Stimulated activated naive B cell treated with anti-CD40 and anti-IgM and Interleukin-4, amounts not matched to agents 10 μg/mL and 1 μg/mL and 100 μg/mL, for 72 hours (primary cell): ENCODE measurements at regions not wholly inside any gene's neighbourhood (a gene's known extent, or its start where the extent isn't known, plus 50 kb on each side); places are given as distances from the start of the nearest gene placed in this dataset.

Experiments
- ATAC-seq, 2 donors: fragments of 150-1000 bp; cut with Tn5 transposase; replicated peaks; 2 replicates each; pipeline ENCODE4 v1.10.0; 2021; ENCODE audit warnings: moderate library complexity in 1 of 2
- DNase-seq: peaks from one replicate; pipeline ENCODE4 v3.0.0; 2021
- H3K27ac Mint-ChIP-seq: one replicate; pipeline ENCODE4 v1.8.0; 2022; ENCODE audit warnings: mild to moderate bottlenecking, mixed read lengths
- H3K27me3 Mint-ChIP-seq, 2 donors: one replicate each; pipeline ENCODE4 v1.8.0; 2022; ENCODE audit warnings: mixed read lengths in 2 of 2
- H3K36me3 Mint-ChIP-seq, 2 donors: one replicate each; pipeline ENCODE4 v1.8.0; 2022; ENCODE audit warnings: mixed read lengths in 2 of 2, mild to moderate bottlenecking in 1 of 2
- H3K4me1 Mint-ChIP-seq, 2 donors: one replicate each; pipeline ENCODE4 v1.8.0; 2022; ENCODE audit warnings: mixed read lengths in 2 of 2, mild to moderate bottlenecking in 1 of 2
- H3K4me3 Mint-ChIP-seq, 2 donors: one replicate each; pipeline ENCODE4 v1.8.0; 2022; ENCODE audit warnings: mild to moderate bottlenecking in 2 of 2, mixed read lengths in 2 of 2, moderate library complexity in 1 of 2
- H3K9me3 Mint-ChIP-seq, 2 donors: one replicate each; pipeline ENCODE4 v1.8.0; 2022; ENCODE audit warnings: mixed read lengths in 2 of 2, mild to moderate bottlenecking in 1 of 2

DNA sequence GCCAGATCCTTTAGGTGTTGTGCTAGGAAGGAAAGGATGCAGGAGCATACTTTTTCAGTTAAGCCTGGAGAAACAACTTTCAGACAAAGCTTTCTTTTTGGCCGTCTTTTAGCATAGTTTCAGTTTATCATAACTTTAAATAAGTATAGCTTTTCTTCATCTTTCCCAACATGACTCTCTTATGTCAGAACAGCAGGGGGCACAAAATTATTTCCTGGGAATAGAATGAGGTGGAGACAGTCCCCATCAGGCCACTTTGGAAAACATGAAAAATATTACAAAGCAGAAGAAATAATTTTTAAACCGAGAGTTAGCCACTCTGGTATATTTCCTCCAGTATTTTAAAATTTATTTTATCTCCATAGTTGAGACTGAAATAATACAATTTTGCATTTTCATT lies 387.6 kb downstream of the HAPSTR1 start:
- Mint-ChIP-seq H3K4me1 (no peaks in the 10 kb centered on the region), H3K36me3 (no peaks in the 10 kb centered on the region), H3K9me3 (no peaks in the 10 kb centered on the region), H3K27me3 (no peaks in the 10 kb centered on the region), H3K27ac (no peak overlapping the region), H3K4me3 (no peak overlapping the region)
- ATAC-seq (no peak), DNase-seq (no peak)

DNA sequence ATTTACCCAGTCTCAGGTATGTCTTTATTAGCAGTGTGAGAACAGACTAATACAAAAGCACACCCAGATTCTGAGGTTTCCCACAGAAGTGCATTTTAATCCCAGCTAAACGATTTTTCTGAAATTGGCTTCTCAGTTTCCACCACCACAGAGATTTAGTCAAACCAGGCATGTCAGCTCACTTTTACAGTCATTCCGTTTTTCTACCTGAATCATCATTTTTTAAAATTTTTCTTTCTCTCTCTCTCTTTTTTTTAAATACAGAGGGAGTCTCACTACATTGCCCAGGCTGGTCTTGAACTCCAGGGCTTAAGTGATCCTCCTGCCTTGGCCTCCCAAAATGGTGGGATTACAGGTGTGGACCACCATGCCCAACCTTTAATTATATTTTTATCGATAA lies 389.1 kb downstream of the HAPSTR1 start:
- Mint-ChIP-seq H3K36me3 (no peaks in the 10 kb centered on the region), H3K9me3 (no peaks in the 10 kb centered on the region), H3K4me1 (no peaks in the 10 kb centered on the region), H3K27ac (no peak overlapping the region), H3K27me3 (peaks cover 0 to 4% of the 10 kb centered on the region in 2 donors), H3K4me3 (no peak overlapping the region)
- ATAC-seq (no peak), DNase-seq (no peak)

DNA sequence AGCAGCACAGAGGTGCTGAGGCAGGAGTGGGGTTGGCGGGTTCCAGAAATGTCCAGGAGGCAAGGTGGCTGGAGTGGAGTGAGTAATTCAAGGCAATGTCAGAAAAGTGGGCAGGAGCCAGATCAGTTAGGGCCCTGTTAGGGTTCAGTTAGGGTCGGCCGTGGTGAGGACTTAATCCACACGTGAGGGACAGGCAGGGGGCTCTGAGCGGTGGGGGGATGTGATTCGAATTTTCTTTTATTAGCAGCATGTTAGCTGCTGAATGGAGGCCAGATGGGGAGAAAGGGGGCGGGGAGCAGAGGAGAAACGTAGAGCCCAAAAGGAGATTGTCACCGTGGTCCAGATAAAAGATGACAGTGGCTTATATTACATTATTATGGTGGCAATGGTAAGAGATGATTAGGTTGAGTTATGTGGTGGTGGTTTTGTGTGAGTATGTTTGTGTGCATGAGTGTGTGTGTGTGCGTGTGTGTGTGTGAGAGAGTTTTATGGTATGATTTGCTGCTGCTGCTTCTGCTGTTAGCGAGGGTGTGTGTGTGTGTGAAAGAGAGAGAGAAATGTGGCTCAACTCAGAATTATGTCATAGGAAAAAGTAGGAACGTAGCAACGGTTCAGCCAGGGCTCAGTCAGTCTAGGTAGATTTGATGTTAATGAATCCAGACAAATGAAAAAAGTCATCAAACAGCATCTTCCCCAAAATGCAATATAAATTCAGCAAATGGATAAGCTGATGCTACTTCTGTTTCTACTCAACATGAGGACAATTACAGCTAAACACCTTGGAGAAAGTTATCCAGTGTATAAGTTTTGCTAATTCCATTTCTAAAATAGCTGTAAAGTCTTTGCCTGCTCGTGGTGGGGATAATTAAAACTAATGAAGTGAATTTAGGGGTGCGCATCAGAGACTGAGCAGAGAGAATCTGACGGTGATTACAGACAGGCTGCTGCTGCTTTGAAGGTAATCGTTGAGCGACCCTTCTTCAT lies 390.6 kb downstream of the HAPSTR1 start:
- no peak overlapping the region for H3K27ac Mint-ChIP-seq
- DNase-seq: no peak
- no peak for ATAC-seq
- H3K4me1 Mint-ChIP-seq: no peaks in the 10 kb centered on the region
- no peak overlapping the region for H3K4me3 Mint-ChIP-seq
- no peaks in the 10 kb centered on the region for H3K36me3 Mint-ChIP-seq
- peaks cover 0 to 4% of the 10 kb centered on the region in 2 donors for H3K27me3 Mint-ChIP-seq
- no peaks in the 10 kb centered on the region for H3K9me3 Mint-ChIP-seq

DNA sequence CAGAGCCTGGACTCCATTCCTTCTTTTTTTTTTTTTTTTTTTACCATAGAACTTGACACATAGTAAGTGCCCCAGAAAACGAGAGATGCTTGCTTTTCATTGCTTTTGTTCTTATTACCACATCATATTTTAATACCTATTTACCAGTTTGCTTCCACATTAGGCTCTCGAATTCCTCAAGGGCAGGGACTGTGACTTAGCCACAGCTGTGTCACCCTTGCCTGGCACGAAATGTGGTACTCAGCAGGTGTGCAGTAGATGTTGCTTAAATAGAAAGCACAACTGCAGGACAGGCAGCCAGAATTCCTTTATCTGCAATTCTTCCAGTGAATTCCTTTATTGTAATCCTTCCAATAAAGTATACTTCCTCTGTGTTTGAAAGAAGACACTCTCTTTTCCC lies 393.0 kb downstream of the HAPSTR1 start:
- Mint-ChIP-seq H3K27ac (no peak overlapping the region), H3K27me3 (peaks cover 0 to 4% of the 10 kb centered on the region in 2 donors), H3K4me3 (no peak overlapping the region), H3K36me3 (no peaks in the 10 kb centered on the region), H3K4me1 (no peaks in the 10 kb centered on the region), H3K9me3 (peaks cover 2 to 4% of the 10 kb centered on the region in 2 donors)
- DNase-seq (no peak), ATAC-seq (no peak)

DNA sequence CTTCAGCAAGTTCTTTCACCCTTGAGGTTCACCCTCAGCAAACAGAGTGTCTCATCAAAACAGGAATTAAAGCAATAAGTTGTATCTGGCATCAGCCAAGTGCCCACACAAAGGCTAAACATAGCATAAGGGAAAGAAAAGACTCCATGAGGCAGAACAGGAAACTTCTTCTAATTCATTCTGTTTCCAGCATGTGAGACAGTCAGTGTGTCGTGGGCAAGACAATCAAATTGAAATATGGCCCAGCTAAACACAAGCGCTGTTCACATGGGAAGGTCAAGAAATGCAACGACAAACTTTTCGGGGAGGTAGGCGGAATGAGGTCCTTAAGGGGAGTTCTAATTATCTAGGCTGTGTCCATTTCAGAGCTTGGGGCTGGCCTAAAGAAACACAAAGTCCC lies 393.4 kb downstream of the HAPSTR1 start:
- ATAC-seq (no peak), DNase-seq (no peak)
- H3K27ac Mint-ChIP-seq: no peak overlapping the region
- H3K9me3 Mint-ChIP-seq: peaks cover 2 to 4% of the 10 kb centered on the region in 2 donors
- H3K4me3 Mint-ChIP-seq: no peak overlapping the region
- H3K4me1 Mint-ChIP-seq: no peaks in the 10 kb centered on the region
- no peaks in the 10 kb centered on the region for H3K36me3 Mint-ChIP-seq
- H3K27me3 Mint-ChIP-seq: peaks cover 0 to 4% of the 10 kb centered on the region in 2 donors

DNA sequence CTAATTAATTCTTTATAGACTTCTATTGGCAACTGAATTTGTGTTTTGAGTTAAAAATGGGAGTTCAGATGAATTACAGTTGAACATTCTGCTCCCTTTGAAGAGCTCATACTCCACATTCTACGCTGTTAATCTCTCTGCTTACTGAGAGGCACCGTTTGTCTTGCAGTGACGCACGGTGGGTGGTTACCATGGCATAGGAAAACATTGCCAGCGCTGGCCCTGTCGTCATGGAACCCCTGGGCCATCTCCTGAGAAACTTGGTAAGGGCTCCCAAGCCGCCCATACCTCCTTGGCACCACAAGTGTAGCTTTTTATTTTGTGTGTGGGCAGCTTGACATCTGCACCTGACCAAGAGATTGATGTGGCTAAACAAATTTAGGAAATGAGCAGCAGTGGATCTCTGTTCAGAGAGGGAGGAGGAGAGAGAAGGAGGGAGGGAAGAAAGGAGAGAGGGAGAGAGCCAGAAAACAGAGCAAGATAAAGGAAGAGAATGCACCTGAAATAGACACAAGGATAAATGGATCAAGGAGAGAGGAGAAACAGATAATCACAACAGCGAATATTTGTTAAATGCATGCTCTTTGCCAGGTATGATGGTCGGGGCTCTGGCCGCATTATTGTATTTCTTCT lies 398.5 kb downstream of the HAPSTR1 start:
- no peak for DNase-seq
- Mint-ChIP-seq H3K9me3 (peaks cover 2 to 7% of the 10 kb centered on the region in 2 donors), H3K4me1 (no peaks in the 10 kb centered on the region), H3K36me3 (no peaks in the 10 kb centered on the region), H3K27me3 (peaks cover 0 to under 1% of the 10 kb centered on the region in 2 donors), H3K27ac (no peak overlapping the region), H3K4me3 (no peak overlapping the region)
- no peak for ATAC-seq

DNA sequence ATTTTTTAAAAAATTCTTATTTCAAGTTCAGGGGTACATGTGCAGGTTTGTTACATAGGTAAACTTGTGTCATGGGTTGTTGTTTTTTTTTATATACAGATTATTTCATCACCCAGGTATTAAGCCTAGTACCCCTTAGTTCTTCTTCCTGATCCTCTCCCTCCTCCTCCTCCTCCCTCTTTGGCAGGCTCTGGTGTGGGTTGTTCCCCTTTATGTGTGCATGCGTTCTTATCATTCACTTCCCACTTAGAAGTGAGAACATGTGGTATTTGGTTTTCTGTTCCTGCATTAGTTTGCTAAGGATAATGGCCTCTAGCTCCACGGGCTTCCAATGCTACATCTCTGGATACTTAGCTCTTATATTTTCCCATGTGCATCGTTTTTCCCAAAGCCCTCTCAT lies 404.4 kb downstream of the HAPSTR1 start:
- ATAC-seq (no peak), DNase-seq (no peak)
- Mint-ChIP-seq H3K4me1 (no peaks in the 10 kb centered on the region), H3K4me3 (no peak overlapping the region), H3K27me3 (peaks cover 0 to 18% of the 10 kb centered on the region in 2 donors), H3K9me3 (peaks cover 5 to 10% of the 10 kb centered on the region in 2 donors), H3K36me3 (no peaks in the 10 kb centered on the region), H3K27ac (no peak overlapping the region)

DNA sequence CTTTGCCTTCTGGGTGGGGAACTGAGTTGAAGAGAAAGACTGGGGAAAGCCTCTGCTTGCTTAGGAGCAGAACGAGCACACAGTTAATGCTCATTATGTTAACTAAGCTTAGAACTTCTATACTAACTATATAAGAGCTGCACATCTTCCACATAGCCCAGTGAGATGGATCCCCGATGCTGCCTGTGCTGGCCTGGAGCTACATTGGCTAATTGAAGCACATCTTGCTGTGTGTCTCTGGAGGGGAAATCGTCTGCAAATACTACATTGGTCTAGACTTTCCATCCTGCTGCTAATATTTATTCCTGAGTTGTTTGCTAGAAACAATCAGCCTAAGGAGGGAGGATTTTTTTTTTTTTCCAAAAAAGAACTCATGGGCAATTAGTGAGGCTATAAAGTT lies 406.3 kb downstream of the HAPSTR1 start:
- ATAC-seq (no peak), DNase-seq (no peak)
- no peaks in the 10 kb centered on the region for H3K36me3 Mint-ChIP-seq
- H3K4me1 Mint-ChIP-seq: no peaks in the 10 kb centered on the region
- peaks cover 0 to 27% of the 10 kb centered on the region in 2 donors for H3K27me3 Mint-ChIP-seq
- peaks cover 7 to 9% of the 10 kb centered on the region in 2 donors for H3K9me3 Mint-ChIP-seq
- no peak overlapping the region for H3K4me3 Mint-ChIP-seq
- no peak overlapping the region for H3K27ac Mint-ChIP-seq

DNA sequence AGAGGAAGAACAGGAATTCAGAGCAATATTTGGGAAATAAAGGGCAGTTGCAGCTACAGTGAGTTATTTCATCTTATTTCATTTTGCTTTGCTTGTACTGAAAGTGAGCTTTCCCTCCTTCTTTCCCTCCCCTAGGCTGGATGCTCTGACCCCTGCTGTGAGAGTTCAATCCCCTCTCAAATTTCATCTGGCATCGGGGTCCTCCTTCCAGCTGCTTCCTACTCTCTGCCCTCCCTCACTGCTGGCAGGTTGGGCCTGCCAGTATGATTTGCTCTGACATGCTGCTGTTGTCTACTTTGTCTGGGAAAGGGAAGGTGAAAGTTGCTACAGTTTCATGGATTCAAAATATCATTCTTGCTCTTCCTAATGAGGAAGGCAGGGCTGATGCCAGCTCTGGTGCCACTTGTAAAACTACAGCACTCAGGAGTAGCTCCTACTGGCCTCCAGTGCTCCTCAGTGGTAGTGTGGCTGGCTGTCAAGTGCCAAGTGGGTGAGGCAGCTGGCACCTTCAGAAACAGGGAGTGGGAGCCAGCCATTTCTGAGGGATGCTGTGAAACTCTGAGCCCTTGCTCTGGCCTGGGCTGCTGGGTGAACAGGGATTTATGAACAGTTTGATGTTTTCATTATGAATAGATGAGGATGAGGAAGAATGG lies 408.6 kb downstream of the HAPSTR1 start:
- Mint-ChIP-seq H3K9me3 (peaks cover 7 to 9% of the 10 kb centered on the region in 2 donors), H3K27me3 (peaks cover 8 to 27% of the 10 kb centered on the region in 2 donors), H3K4me3 (no peak overlapping the region), H3K27ac (no peak overlapping the region), H3K36me3 (no peaks in the 10 kb centered on the region), H3K4me1 (no peaks in the 10 kb centered on the region)
- no peak for DNase-seq
- ATAC-seq: no peak

DNA sequence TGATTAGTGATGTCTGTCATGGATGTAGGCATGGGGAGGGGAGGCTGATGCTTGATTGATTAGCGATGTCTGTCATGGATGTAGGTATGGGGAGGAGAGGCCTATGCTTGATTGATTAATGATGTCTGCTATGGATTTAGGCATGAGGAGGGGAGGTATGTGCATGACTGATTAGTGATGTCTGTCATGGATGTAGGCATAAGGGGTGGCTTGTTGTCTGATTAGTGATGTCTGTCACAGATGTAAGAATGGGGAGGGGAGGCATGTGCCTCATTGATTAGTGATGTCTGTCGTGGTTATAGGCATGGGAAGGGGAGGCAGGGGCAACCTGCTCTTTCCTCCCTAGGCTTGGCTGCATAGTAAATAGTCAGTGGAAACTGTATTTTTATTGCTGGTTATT lies 409.4 kb downstream of the HAPSTR1 start:
- no peak for DNase-seq
- Mint-ChIP-seq H3K9me3 (peaks cover 8 to 9% of the 10 kb centered on the region in 2 donors), H3K27ac (no peak overlapping the region), H3K4me3 (no peak overlapping the region), H3K27me3 (peaks cover 8 to 26% of the 10 kb centered on the region in 2 donors), H3K4me1 (no peaks in the 10 kb centered on the region), H3K36me3 (no peaks in the 10 kb centered on the region)
- ATAC-seq: no peak

DNA sequence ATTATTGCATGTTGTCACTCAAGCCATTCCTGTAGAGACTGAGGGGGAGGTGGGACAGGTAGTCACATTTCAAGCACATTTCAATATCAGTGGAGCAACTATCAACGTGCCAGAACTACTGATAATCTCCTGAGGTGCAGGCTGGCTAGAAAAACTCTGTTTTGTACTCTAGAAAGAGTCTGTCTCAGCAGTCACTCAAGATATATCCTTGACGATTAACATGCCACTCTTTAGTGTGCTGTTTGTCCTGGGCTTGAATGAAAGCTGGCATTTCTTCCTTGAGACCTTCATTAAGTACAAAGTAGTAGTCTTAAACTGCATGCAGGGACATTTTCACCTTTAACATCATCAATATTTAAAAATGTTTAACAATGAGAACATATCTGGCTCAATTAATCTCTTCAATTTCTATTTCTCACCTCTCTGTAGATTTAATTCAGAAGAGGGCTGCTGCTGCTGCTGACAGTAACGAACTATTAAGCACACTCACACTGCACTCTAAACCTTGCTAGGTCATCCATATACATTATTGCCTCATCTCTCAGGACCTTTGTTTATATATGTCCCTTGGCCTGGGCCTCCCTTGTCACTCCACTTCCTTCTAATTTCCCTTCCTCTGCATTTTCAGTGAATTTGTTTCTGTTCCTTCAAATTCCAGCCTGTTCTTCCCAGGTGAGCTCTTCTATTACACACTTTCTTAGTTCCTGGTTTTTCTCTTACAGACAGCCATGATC lies 412.0 kb downstream of the HAPSTR1 start:
- no peak overlapping the region for H3K4me3 Mint-ChIP-seq
- H3K27me3 Mint-ChIP-seq: peaks cover 8 to 23% of the 10 kb centered on the region in 2 donors
- DNase-seq (no peak), ATAC-seq (no peak)
- H3K36me3 Mint-ChIP-seq: no peaks in the 10 kb centered on the region
- no peak overlapping the region for H3K27ac Mint-ChIP-seq
- no peaks in the 10 kb centered on the region for H3K4me1 Mint-ChIP-seq
- peaks cover 9% of the 10 kb centered on the region in 2 donors for H3K9me3 Mint-ChIP-seq

DNA sequence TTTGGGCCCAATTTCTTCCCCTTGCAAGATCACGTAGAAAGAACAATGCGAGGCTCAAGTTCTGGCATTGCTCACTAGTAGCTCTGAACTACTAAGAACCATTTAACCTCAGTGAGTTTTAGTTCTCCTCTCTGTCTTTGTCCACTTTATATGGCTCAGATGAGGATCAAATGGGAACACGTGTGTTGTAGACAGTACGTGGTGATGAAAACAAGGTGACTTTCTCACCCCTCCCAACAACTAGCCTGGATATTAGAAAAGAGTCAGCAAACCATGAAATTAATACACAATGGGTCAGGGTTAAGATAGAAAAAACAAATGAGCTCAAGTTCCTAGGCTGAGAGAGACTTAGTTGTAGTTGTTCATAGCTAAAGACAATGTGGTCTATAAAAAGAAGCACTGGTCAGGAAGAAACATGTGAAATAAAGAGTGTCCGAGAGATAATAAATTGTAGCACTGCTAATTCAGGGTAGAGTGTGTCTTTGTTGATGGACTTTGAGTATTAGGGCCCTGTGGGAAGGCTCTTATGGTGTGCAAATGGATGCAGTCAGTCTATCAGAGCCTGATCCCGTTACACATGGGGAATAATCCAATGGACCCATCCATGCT lies 417.0 kb downstream of the HAPSTR1 start:
- H3K9me3 Mint-ChIP-seq: peaks cover 3 to 4% of the 10 kb centered on the region in 2 donors
- H3K27me3 Mint-ChIP-seq: peaks cover 8% of the 10 kb centered on the region in 2 donors
- H3K4me3 Mint-ChIP-seq: no peak overlapping the region
- no peaks in the 10 kb centered on the region for H3K36me3 Mint-ChIP-seq
- H3K27ac Mint-ChIP-seq: no peak overlapping the region
- ATAC-seq (no peak), DNase-seq (no peak)
- no peaks in the 10 kb centered on the region for H3K4me1 Mint-ChIP-seq

DNA sequence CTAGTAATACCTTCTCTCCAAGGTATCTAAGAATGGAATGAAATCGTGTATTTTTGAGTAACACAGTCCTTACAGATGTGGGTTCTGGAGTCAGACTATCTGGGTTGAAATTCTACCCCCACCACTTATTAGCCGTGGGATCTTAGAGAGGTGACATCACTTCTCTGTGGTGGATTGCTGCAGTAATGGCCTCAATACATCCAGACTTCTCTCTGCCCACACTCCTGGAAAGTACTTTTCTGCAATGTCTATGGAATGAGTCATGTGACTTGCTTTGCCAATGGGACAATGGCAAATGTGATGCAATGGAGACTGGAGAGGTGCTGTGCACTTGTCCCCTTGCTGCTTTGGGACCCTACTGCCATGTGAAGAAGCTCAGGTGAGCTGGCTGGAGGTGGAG lies 418.2 kb downstream of the HAPSTR1 start:
- no peaks in the 10 kb centered on the region for H3K36me3 Mint-ChIP-seq
- H3K27ac Mint-ChIP-seq: no peak overlapping the region
- H3K4me3 Mint-ChIP-seq: no peak overlapping the region
- DNase-seq: no peak
- ATAC-seq: no peak
- peaks cover 5% of the 10 kb centered on the region in 2 donors for H3K9me3 Mint-ChIP-seq
- no peaks in the 10 kb centered on the region for H3K4me1 Mint-ChIP-seq
- H3K27me3 Mint-ChIP-seq: peaks cover 3 to 8% of the 10 kb centered on the region in 2 donors

DNA sequence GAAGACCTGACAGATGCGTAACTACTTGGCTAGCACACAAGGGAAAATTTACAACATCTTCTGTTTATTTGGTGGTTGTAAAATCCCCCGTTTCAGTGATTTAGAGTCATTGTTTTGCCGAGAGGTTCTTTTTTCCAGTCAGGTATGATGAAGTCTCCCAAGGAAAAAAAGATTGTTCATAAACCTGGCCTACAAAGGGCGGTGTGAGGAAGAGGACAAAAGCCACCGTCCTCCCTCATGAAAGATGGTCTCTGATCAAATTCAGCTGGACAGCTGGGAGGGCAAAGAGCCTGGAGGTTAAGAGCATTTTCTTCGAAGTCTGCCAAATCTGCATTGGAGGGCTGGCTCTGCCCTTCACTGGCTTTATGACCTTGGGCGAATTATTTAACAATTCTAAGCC lies 419.9 kb downstream of the HAPSTR1 start:
- peaks cover 0 to 8% of the 10 kb centered on the region in 2 donors for H3K27me3 Mint-ChIP-seq
- H3K36me3 Mint-ChIP-seq: no peaks in the 10 kb centered on the region
- no peak overlapping the region for H3K4me3 Mint-ChIP-seq
- H3K9me3 Mint-ChIP-seq: peaks cover 3 to 5% of the 10 kb centered on the region in 2 donors
- ATAC-seq (no peak), DNase-seq (no peak)
- H3K27ac Mint-ChIP-seq: no peak overlapping the region
- H3K4me1 Mint-ChIP-seq: no peaks in the 10 kb centered on the region
